Hematopoietic multipotent progenitor cell (in vitro differentiated cells): ENCODE measurements at regions not wholly inside any gene's neighbourhood (a gene's known extent, or its start where the extent isn't known, plus 50 kb on each side); places are given as distances from the start of the nearest gene placed in this dataset.

ENCODE experiments used
- DNase-seq, 3 donors: peaks; one replicate each; pipeline ENCODE4 v3.0.0-alpha.2; 2011 to 2015; ENCODE audit warnings: low read depth in 2 of 3, low spot score in 2 of 3

GRCh38 chr14:87141801-87142200 is 851.2 kb downstream of the GALC start:
- DNase-seq, result no peak

- no peak for DNase-seq
Observed at GRCh38 chr14:87139299-87139698, 853.7 kb downstream of the GALC start.

- DNase-seq, result no peak
Observed at GRCh38 chr14:87133073-87133801, 859.7 kb downstream of the GALC start.

- no peak for DNase-seq
Observed at GRCh38 chr14:87131879-87132278, 861.1 kb downstream of the GALC start.

GRCh38 chr14:87122166-87122565 is 870.8 kb downstream of the GALC start:
- no peak for DNase-seq

GRCh38 chr14:87121716-87122115 is 871.3 kb downstream of the GALC start:
- no peak for DNase-seq

- no peak for DNase-seq
Observed at GRCh38 chr14:87115234-87115633, 877.7 kb downstream of the GALC start.

GRCh38 chr14:87113286-87113685 is 879.7 kb downstream of the GALC start:
- no peak for DNase-seq

GRCh38 chr14:87111741-87112140 is 881.2 kb downstream of the GALC start:
- DNase-seq, result no peak

GRCh38 chr14:87111126-87111525 is 881.9 kb downstream of the GALC start:
- no peak for DNase-seq

GRCh38 chr14:87109271-87109670 is 883.7 kb downstream of the GALC start:
- no peak for DNase-seq

- no peak for DNase-seq
Observed at GRCh38 chr14:87108726-87109125, 884.3 kb downstream of the GALC start.

- no peak for DNase-seq
Observed at GRCh38 chr14:87102811-87103378, 890.1 kb downstream of the GALC start.

- no peak for DNase-seq
Observed at GRCh38 chr14:87097015-87097414, 896.0 kb downstream of the GALC start.

- no peak for DNase-seq
Observed at GRCh38 chr14:87094913-87095312, 898.1 kb downstream of the GALC start.

- no peak for DNase-seq
Observed at GRCh38 chr14:87088588-87088987, 904.4 kb downstream of the GALC start.

GRCh38 chr14:87087881-87088280 is 905.1 kb downstream of the GALC start:
- DNase-seq, result no peak

GRCh38 chr14:87084908-87085307 is 908.1 kb downstream of the GALC start:
- no peak for DNase-seq

- no peak for DNase-seq
Observed at GRCh38 chr14:87082917-87083316, 910.1 kb downstream of the GALC start.

- DNase-seq, result no peak
Observed at GRCh38 chr14:87081004-87081403, 912.0 kb downstream of the GALC start.

GRCh38 chr14:87080146-87080545 is 912.8 kb downstream of the GALC start:
- DNase-seq, result no peak

- DNase-seq, result no peak
Observed at GRCh38 chr14:87079416-87079815, 913.6 kb downstream of the GALC start.

- no peak for DNase-seq
Observed at GRCh38 chr14:87076922-87077321, 916.1 kb downstream of the GALC start.
